DND-41 (cell line): ENCODE measurements at regions not wholly inside any gene's neighbourhood (a gene's known extent, or its start where the extent isn't known, plus 50 kb on each side); places are given as distances from the start of the nearest gene placed in this dataset.

ENCODE experiments used
- EZH2 ChIP-seq: IDR thresholded peaks from 3 replicates; pipeline ENCODE4 v1.6.1; 2012; ENCODE audit warnings: borderline replicate concordance, low read depth, mild to moderate bottlenecking, moderate library complexity, low read length, inconsistent platforms; ENCODE audit not compliant: severe bottlenecking
- TF ChIP-seq, protein P1 (sequence below): IDR thresholded peaks from 2 replicates; pipeline ENCODE4 v1.5.1; 2012; ENCODE audit warnings: borderline replicate concordance, low read length, moderate library complexity, mild to moderate bottlenecking; ENCODE audit not compliant: poor library complexity, severe bottlenecking; ENCODE audit errors: extremely low read depth

DNA sequence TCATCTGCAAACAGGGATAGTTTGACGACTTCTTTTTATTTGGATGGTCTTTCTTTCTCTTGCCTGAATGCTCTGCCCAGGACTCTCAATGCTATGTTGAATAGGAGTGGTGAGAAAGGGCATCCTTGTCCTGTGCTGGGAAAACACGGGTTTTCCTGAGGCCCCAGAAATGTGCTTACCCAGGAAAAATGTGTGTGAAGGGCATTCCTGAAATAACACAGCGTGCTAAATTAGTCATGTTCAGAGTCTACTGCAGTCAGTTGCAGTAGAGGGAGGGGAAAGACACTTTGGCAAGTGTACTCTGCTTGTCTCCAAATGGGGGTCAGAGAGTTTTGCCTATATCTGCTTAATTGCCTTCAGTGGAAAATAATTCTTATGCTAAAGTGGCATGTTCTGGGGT lies 153.9 kb downstream of the CCNG2 start:
- TF ChIP-seq, protein P1, sequence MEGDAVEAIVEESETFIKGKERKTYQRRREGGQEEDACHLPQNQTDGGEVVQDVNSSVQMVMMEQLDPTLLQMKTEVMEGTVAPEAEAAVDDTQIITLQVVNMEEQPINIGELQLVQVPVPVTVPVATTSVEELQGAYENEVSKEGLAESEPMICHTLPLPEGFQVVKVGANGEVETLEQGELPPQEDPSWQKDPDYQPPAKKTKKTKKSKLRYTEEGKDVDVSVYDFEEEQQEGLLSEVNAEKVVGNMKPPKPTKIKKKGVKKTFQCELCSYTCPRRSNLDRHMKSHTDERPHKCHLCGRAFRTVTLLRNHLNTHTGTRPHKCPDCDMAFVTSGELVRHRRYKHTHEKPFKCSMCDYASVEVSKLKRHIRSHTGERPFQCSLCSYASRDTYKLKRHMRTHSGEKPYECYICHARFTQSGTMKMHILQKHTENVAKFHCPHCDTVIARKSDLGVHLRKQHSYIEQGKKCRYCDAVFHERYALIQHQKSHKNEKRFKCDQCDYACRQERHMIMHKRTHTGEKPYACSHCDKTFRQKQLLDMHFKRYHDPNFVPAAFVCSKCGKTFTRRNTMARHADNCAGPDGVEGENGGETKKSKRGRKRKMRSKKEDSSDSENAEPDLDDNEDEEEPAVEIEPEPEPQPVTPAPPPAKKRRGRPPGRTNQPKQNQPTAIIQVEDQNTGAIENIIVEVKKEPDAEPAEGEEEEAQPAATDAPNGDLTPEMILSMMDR, result no peak
- TF ChIP-seq EZH2, result no peak
